AG09309 (cell line): ENCODE measurements at regions not wholly inside any gene's neighbourhood (a gene's known extent, or its start where the extent isn't known, plus 50 kb on each side); places are given as distances from the start of the nearest gene placed in this dataset.

ENCODE experiments used
- DNase-seq: peaks from one replicate; pipeline ENCODE4 v3.0.0-alpha.2; 2010; ENCODE audit warnings: low read depth
- H3K4me3 ChIP-seq: 2 replicates; pipeline ENCODE4 v1.5.1; 2011; ENCODE audit warnings: mild to moderate bottlenecking, low read depth, low read length, moderate library complexity; ENCODE audit not compliant: control insufficient read depth
- TF ChIP-seq, protein P1 (sequence below): IDR thresholded peaks from 2 replicates; pipeline ENCODE4 v1.5.1; 2011; ENCODE audit warnings: mild to moderate bottlenecking, low read depth, low read length, inconsistent platforms; ENCODE audit not compliant: insufficient read depth, control insufficient read depth; ENCODE audit errors: missing control alignments

DNA sequence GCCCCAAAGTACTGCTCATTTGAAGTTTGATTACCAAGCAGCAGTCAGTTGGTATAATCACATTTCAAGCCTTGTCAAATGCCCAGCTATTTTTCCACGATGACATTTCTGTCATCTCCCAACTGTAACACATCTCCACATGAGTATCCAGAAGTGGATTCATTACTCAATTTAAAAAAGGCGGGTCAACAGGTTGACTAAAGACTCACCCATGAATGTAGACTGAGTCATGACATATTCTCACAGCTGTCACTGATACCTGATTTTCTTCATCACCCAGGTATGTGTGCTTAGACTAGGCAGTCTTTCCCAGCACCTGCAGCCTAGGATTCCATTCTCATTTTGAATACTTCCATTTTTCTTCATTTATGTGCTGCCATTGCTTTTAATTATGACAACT is 75.1 kb upstream of the DBX2 start:
- H3K4me3 ChIP-seq = no peak overlapping the region
- TF ChIP-seq, protein P1, sequence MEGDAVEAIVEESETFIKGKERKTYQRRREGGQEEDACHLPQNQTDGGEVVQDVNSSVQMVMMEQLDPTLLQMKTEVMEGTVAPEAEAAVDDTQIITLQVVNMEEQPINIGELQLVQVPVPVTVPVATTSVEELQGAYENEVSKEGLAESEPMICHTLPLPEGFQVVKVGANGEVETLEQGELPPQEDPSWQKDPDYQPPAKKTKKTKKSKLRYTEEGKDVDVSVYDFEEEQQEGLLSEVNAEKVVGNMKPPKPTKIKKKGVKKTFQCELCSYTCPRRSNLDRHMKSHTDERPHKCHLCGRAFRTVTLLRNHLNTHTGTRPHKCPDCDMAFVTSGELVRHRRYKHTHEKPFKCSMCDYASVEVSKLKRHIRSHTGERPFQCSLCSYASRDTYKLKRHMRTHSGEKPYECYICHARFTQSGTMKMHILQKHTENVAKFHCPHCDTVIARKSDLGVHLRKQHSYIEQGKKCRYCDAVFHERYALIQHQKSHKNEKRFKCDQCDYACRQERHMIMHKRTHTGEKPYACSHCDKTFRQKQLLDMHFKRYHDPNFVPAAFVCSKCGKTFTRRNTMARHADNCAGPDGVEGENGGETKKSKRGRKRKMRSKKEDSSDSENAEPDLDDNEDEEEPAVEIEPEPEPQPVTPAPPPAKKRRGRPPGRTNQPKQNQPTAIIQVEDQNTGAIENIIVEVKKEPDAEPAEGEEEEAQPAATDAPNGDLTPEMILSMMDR = no peak
- DNase-seq = no peak

DNA sequence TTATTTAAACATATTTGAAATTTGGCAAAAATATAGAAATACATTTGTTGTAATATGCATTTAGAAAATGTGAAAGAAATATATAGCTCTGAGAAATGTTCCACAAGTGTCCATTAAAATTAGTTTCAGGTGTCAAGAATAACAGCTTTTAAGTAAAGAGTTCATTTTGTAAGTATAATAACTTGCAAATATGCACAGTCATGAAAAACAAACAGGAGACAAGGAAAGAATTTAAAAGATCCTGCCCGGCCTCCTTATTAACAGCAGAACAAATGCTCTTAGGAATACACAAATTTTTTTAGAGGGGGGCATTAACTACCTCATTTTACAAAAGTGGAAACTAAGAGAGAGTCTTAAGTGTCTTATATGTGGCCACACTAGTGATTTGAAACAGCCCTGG is 77.7 kb upstream of the DBX2 start:
- TF ChIP-seq, protein P1 = no peak
- no peak for DNase-seq
- no peak overlapping the region for H3K4me3 ChIP-seq

DNA sequence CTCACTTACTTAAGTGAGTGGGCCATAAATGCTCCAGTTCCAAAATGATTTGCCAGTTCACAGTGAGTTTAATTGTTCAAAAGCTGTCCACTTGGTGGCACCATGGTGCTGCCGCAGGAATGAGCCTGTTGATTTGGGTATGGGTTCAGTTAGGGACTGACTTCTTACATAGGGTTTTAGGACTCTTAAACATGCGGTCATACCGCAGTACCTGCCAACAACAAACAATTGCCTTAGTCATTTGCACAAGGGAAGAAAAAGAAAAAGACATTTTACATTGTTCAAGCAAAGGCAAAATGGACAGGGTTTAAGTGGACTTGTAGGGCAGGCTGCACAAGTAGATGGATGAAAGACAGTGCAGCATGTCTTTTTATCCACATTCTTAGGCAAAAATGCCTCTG is 80.0 kb upstream of the DBX2 start:
- DNase-seq = peak; percentile 14
- TF ChIP-seq, protein P1 = peak; percentile 72
- no peak overlapping the region for H3K4me3 ChIP-seq

- DNase-seq = no peak
- no peak overlapping the region for H3K4me3 ChIP-seq
- TF ChIP-seq, protein P1 = no peak
Measured at GRCh38 chr12:45131506-45131905, 80.6 kb upstream of the DBX2 start.

DNA sequence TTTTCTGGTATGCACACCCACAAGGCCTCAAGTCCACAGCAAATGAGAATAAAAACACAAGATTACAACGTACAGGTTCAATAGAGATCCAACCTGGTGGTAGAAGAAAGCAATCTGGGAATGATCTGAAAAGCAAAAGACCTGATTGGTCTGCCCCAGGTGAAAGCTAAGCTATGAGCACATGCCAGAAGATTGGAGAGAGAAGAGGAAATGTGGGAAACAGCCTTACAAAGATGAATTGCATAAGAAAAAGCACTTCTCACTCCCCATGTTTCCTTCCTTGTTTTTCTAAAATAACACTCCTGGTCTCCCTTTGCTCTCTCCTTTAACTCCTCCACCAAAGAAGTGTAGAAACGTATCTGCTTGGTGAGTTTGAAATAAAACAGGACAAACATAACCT is 77.3 kb upstream of the ANO6 start:
- TF ChIP-seq, protein P1 = no peak
- no peak overlapping the region for H3K4me3 ChIP-seq
- no peak for DNase-seq

DNA sequence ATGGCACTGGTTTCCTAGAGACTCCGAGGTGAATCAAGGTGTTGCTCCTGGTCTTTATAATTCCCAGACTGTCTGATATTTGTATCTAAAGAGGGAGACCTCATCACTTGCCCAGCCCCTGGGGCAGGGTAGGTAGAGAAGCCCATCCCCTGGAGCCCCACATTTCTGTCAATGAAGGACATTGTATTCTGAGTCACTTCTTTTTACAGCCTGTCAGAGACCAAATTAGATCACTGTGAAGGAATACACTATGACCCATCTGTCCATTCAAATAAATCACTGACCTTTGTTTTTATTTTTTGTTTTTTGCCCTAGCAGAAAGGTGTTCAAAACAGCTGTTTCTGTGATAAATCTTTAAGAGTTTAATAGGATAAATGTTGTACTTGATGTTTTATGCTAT is 67.9 kb upstream of the ANO6 start:
- no peak for DNase-seq
- TF ChIP-seq, protein P1 = no peak
- H3K4me3 ChIP-seq = no peak overlapping the region

GRCh38 chr12:45148619-45149018 is 67.3 kb upstream of the ANO6 start:
- TF ChIP-seq, protein P1 = no peak
- DNase-seq = no peak
- no peak overlapping the region for H3K4me3 ChIP-seq
